H9 (cell line): ENCODE measurements at regions not wholly inside any gene's neighbourhood (a gene's known extent, or its start where the extent isn't known, plus 50 kb on each side); places are given as distances from the start of the nearest gene placed in this dataset.

Source experiments
- DNase-seq: peaks from one replicate; pipeline ENCODE4 v3.0.0-alpha.2; 2017
- H2AFZ ChIP-seq: one replicate; pipeline ENCODE4 v1.6.1; 2013; ENCODE audit warnings: mild to moderate bottlenecking, low read length, control low read depth, moderate library complexity
- H2AK5ac ChIP-seq: 2 replicates; pipeline ENCODE4 v1.6.1; 2013; ENCODE audit warnings: low read length, control low read depth, mixed read lengths; ENCODE audit not compliant: insufficient read length
- H2BK120ac ChIP-seq: one replicate; pipeline ENCODE4 v1.6.1; 2013; ENCODE audit warnings: low read depth, mild to moderate bottlenecking, low read length, control low read depth, inconsistent platforms; ENCODE audit not compliant: poor library complexity, severe bottlenecking
- H2BK12ac ChIP-seq: 2 replicates; pipeline ENCODE4 v1.6.1; 2013; ENCODE audit warnings: low read length, control low read depth, mixed read lengths, low read depth; ENCODE audit not compliant: insufficient read length
- H2BK15ac ChIP-seq: 2 replicates; pipeline ENCODE4 v1.6.1; 2013; ENCODE audit warnings: low read depth, low read length, control low read depth
- H2BK20ac ChIP-seq: one replicate; pipeline ENCODE4 v1.6.1; 2013; ENCODE audit warnings: low read depth, mild to moderate bottlenecking, low read length, control low read depth, inconsistent platforms; ENCODE audit not compliant: poor library complexity, severe bottlenecking
- H2BK5ac ChIP-seq: 2 replicates; pipeline ENCODE4 v1.6.1; 2013; ENCODE audit warnings: low read length, control low read depth, mixed read lengths; ENCODE audit not compliant: insufficient read length
- H3K14ac ChIP-seq: 2 replicates; pipeline ENCODE4 v1.6.1; 2013; ENCODE audit warnings: low read length, control low read depth; ENCODE audit not compliant: insufficient read depth
- H3K18ac ChIP-seq: 2 replicates; pipeline ENCODE4 v1.6.1; 2013; ENCODE audit warnings: low read depth, mild to moderate bottlenecking, mixed read lengths, low read length, control low read depth; ENCODE audit not compliant: insufficient read length
- H3K23ac ChIP-seq: 2 replicates; pipeline ENCODE4 v1.6.1; 2013; ENCODE audit warnings: low read length, control low read depth, mixed read lengths, low read depth; ENCODE audit not compliant: insufficient read length
- H3K23me2 ChIP-seq: 2 replicates; pipeline ENCODE4 v1.6.1; 2013; ENCODE audit warnings: low read depth, mild to moderate bottlenecking, mixed read lengths, low read length, control low read depth; ENCODE audit not compliant: insufficient read length, poor library complexity, severe bottlenecking
- H3K27ac ChIP-seq: 2 replicates; pipeline ENCODE4 v1.5.1; 2013; ENCODE audit warnings: low read length, control low read depth, mixed read lengths, low read depth; ENCODE audit not compliant: insufficient read length
- H3K27me3 ChIP-seq: 2 replicates; pipeline ENCODE4 v1.6.1; 2013; ENCODE audit warnings: low read length, control low read depth, inconsistent platforms; ENCODE audit not compliant: insufficient read depth
- H3K4ac ChIP-seq: 2 replicates; pipeline ENCODE4 v1.6.1; 2013; ENCODE audit warnings: low read depth, mild to moderate bottlenecking, control low read depth, inconsistent platforms, low read length, moderate library complexity
- H3K4me1 ChIP-seq: 2 replicates; pipeline ENCODE4 v1.6.1; 2013; ENCODE audit warnings: low read length, control low read depth, inconsistent platforms; ENCODE audit not compliant: insufficient read depth
- H3K4me2 ChIP-seq: 2 replicates; pipeline ENCODE4 v1.6.1; 2013; ENCODE audit warnings: low read length, control low read depth, mixed read lengths; ENCODE audit not compliant: insufficient read length, insufficient read depth
- H3K56ac ChIP-seq: 2 replicates; pipeline ENCODE4 v1.6.1; 2013; ENCODE audit warnings: low read depth, mild to moderate bottlenecking, mixed read lengths, low read length, control low read depth; ENCODE audit not compliant: insufficient read length
- H3K79me1 ChIP-seq: 2 replicates; pipeline ENCODE4 v1.6.1; 2013; ENCODE audit warnings: low read depth, mild to moderate bottlenecking, moderate library complexity, low read length, control low read depth, inconsistent platforms; ENCODE audit not compliant: insufficient read depth, poor library complexity, severe bottlenecking
- H3K79me2 ChIP-seq: 2 replicates; pipeline ENCODE4 v1.6.1; 2013; ENCODE audit warnings: low read length, control low read depth, inconsistent platforms; ENCODE audit not compliant: insufficient read depth
- H3K9ac ChIP-seq: 2 replicates; pipeline ENCODE4 v1.6.1; 2013; ENCODE audit warnings: low read length, control low read depth, mixed read lengths; ENCODE audit not compliant: insufficient read length; ENCODE audit errors: extremely low read depth
- H3K9me3 ChIP-seq: one replicate; pipeline ENCODE4 v1.6.1; 2013; ENCODE audit warnings: low read depth, low read length, inconsistent platforms; ENCODE audit not compliant: control insufficient read depth
- H3T11ph ChIP-seq: one replicate; pipeline ENCODE4 v1.6.1; 2013; ENCODE audit warnings: mild to moderate bottlenecking, low read length, control low read depth, inconsistent platforms
- H4K20me1 ChIP-seq: one replicate; pipeline ENCODE4 v1.6.1; 2013; ENCODE audit not compliant: control insufficient read depth, insufficient read length, insufficient read depth
- H4K5ac ChIP-seq: 2 replicates; pipeline ENCODE4 v1.6.1; 2013; ENCODE audit warnings: low read depth, mild to moderate bottlenecking, mixed read lengths, low read length, control low read depth; ENCODE audit not compliant: insufficient read length
- H4K8ac ChIP-seq: replicated peaks from 2 replicates; pipeline ENCODE4 v1.6.1; 2013; ENCODE audit warnings: low read length, control low read depth, mixed read lengths, low read depth; ENCODE audit not compliant: insufficient read length
- H4K91ac ChIP-seq: 2 replicates; pipeline ENCODE4 v1.6.1; 2013; ENCODE audit warnings: low read depth, mild to moderate bottlenecking, moderate library complexity, mixed read lengths, low read length, control low read depth; ENCODE audit not compliant: insufficient read length
- H3K27ac Mint-ChIP-seq, 3 experiments: 2 replicates in 2 of 3; 3 replicates in 1 of 3; pipeline ENCODE4 v1.8.0; 2020 to 2021; ENCODE audit warnings: mixed read lengths in 3 of 3, mild to moderate bottlenecking in 1 of 3, moderate library complexity in 1 of 3
- H3K27me3 Mint-ChIP-seq: 2 replicates; pipeline ENCODE4 v1.8.0; 2021; ENCODE audit warnings: low read depth, mild to moderate bottlenecking, moderate library complexity, mixed read lengths
- H3K36me3 Mint-ChIP-seq, 3 experiments: 2 replicates in 2 of 3; 3 replicates in 1 of 3; pipeline ENCODE4 v1.8.0; 2020 to 2021; ENCODE audit warnings: low read depth in 3 of 3, mixed read lengths in 3 of 3; ENCODE audit not compliant: insufficient read depth in 1 of 3
- H3K4me1 Mint-ChIP-seq, 2 experiments: 2 replicates each; pipeline ENCODE4 v1.8.0; 2020; ENCODE audit warnings: mixed read lengths in 2 of 2
- H3K4me3 Mint-ChIP-seq, 2 experiments: 2 replicates in 1 of 2; 3 replicates in 1 of 2; pipeline ENCODE4 v1.8.0; 2020 to 2021; ENCODE audit warnings: mild to moderate bottlenecking in 2 of 2, mixed read lengths in 2 of 2, moderate library complexity in 1 of 2
- H3K9me3 Mint-ChIP-seq, 2 experiments: 2 replicates in 1 of 2; 3 replicates in 1 of 2; pipeline ENCODE4 v1.8.0; 2020; ENCODE audit warnings: mild to moderate bottlenecking in 2 of 2, mixed read lengths in 2 of 2, moderate library complexity in 1 of 2
- WGBS: extraction: QIAGEN DNeasy Blood & Tissue Kit; methylation state at CpG from one replicate; pipeline ENCODE4 v1.1.7; 2013; ENCODE audit warnings: missing lambda C conversion rate, low lambda C conversion rate, mixed read lengths; ENCODE audit not compliant: insufficient read length; ENCODE audit errors: extremely low coverage; 5-methylcytosine and 5-hydroxymethylcytosine counted together
- TF ChIP-seq, protein P1 (sequence below): fragments of 200-600 bp; sonication (generic); conservative IDR thresholded peaks from 3 replicates; pipeline ENCODE4 v1.8.0; 2021; ENCODE audit warnings: antibody characterized with exemption, mild to moderate bottlenecking

GRCh38 chr18:54702686-54703085, 111.6 kb downstream of the DYNAP start:
- H3K56ac ChIP-seq, result no peak overlapping the region

More at GRCh38 chr18:54702686-54703085, 111.6 kb downstream of the DYNAP start:
- no peak overlapping the region for H4K91ac ChIP-seq
- Mint-ChIP-seq H3K9me3 (peaks cover 3 to 4% of the 10 kb centered on the region in 2 experiments; a peak in 2 of 5 replicates), H3K27me3 (no peaks in the 10 kb centered on the region), H3K4me3 (no peak overlapping the region), H3K36me3 (no peaks in the 10 kb centered on the region; a peak in 1 of 7 replicates), H3K27ac (no peak overlapping the region), H3K4me1 (no peaks in the 10 kb centered on the region)
- no peak overlapping the region for H3K23ac ChIP-seq
- no peaks in the 10 kb centered on the region for H3K79me1 ChIP-seq
- H4K20me1 ChIP-seq, result no peaks in the 10 kb centered on the region
- no peaks in the 10 kb centered on the region for H3K9me3 ChIP-seq
- no peak overlapping the region for H3T11ph ChIP-seq
- no peak overlapping the region for H2AK5ac ChIP-seq
- TF ChIP-seq, protein P1, sequence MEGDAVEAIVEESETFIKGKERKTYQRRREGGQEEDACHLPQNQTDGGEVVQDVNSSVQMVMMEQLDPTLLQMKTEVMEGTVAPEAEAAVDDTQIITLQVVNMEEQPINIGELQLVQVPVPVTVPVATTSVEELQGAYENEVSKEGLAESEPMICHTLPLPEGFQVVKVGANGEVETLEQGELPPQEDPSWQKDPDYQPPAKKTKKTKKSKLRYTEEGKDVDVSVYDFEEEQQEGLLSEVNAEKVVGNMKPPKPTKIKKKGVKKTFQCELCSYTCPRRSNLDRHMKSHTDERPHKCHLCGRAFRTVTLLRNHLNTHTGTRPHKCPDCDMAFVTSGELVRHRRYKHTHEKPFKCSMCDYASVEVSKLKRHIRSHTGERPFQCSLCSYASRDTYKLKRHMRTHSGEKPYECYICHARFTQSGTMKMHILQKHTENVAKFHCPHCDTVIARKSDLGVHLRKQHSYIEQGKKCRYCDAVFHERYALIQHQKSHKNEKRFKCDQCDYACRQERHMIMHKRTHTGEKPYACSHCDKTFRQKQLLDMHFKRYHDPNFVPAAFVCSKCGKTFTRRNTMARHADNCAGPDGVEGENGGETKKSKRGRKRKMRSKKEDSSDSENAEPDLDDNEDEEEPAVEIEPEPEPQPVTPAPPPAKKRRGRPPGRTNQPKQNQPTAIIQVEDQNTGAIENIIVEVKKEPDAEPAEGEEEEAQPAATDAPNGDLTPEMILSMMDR, result no peak
- H4K8ac ChIP-seq, result no peak overlapping the region
- H2BK15ac ChIP-seq, result no peak overlapping the region
- H3K9ac ChIP-seq, result no peak overlapping the region
- H2BK20ac ChIP-seq, result no peak overlapping the region
- no peak overlapping the region for H2BK120ac ChIP-seq
- H2BK12ac ChIP-seq, result no peak overlapping the region
- H3K79me2 ChIP-seq, result no peaks in the 10 kb centered on the region
- no peak overlapping the region for H3K4me2 ChIP-seq
- no CpG with 5 or more reads among the region's 1 CpG for WGBS
- no peak overlapping the region for H4K5ac ChIP-seq
- no peaks in the 10 kb centered on the region for H3K27me3 ChIP-seq
- H3K14ac ChIP-seq, result no peak overlapping the region
- H3K27ac ChIP-seq, result no peak overlapping the region
- no peak overlapping the region for H2AFZ ChIP-seq
- H3K23me2 ChIP-seq, result no peaks in the 10 kb centered on the region
- DNase-seq, result no peak
- H2BK5ac ChIP-seq, result no peak overlapping the region
- H3K4me1 ChIP-seq, result no peaks in the 10 kb centered on the region
- no peak overlapping the region for H3K18ac ChIP-seq
- H3K4ac ChIP-seq, result no peak overlapping the region
